IMR-90 (cell line): ENCODE measurements at regions not wholly inside any gene's neighbourhood (a gene's known extent, or its start where the extent isn't known, plus 50 kb on each side); places are given as distances from the start of the nearest gene placed in this dataset.
A peak's percentile ranks its signal among the peaks of the same experiment; 100 is the strongest.

Experiments
- ATAC-seq: fragments of 200-7000 bp; cut with Tn5 transposase; 2 replicates; pipeline ENCODE4 v1.9.1; 2020; ENCODE audit warnings: low read depth, mild to moderate bottlenecking, moderate library complexity
- BruUV-seq: library from RNA; stranded (reverse); fragments of 400-500 nt; replicated peaks from 2 replicates; lab custom pipeline; 2021; lab: Mats Ljungman, UMichigan
- CTCF ChIA-PET: fragments of 300-600 bp; formaldehyde crosslinking; extraction: SDS; loops from one replicate; lab custom pipeline; 2021; ENCODE audit warnings: antibody characterized with exemption; lab: Yijun Ruan, JAX
- POLR2A ChIA-PET: fragments of 300-600 bp; sonication (Branson Sonifier 250); formaldehyde crosslinking; loops from one replicate; lab custom pipeline; 2022; ENCODE audit warnings: antibody characterized with exemption; ENCODE audit not compliant: unreplicated experiment; lab: Charles Lee
- DNase-seq: peaks from one replicate; pipeline ENCODE4 v3.0.0; 2013
- H2AFZ ChIP-seq: replicated peaks from 2 replicates; pipeline ENCODE3; 2013; ENCODE audit warnings: low read length, mild to moderate bottlenecking; ENCODE audit not compliant: poor library complexity
- H2AK5ac ChIP-seq: 2 replicates; pipeline ENCODE4 v1.6.1; 2013; ENCODE audit warnings: low read depth, low read length, inconsistent platforms
- H2AK9ac ChIP-seq: replicated peaks from 2 replicates; pipeline ENCODE3; 2013; ENCODE audit warnings: mild to moderate bottlenecking, low read depth, low read length, moderate library complexity; ENCODE audit not compliant: poor library complexity
- H2BK120ac ChIP-seq: 2 replicates; pipeline ENCODE4 v1.6.1; 2013; ENCODE audit warnings: low read depth, low read length, inconsistent platforms
- H2BK15ac ChIP-seq: 3 replicates; pipeline ENCODE4 v1.6.1; 2013; ENCODE audit warnings: low read depth, low read length, inconsistent platforms
- H2BK20ac ChIP-seq: 2 replicates; pipeline ENCODE4 v1.6.1; 2013; ENCODE audit warnings: low read depth, mild to moderate bottlenecking, inconsistent platforms, low read length, moderate library complexity
- H2BK5ac ChIP-seq: 2 replicates; pipeline ENCODE4 v1.6.1; 2013; ENCODE audit warnings: mild to moderate bottlenecking, low read depth, low read length, inconsistent platforms; ENCODE audit not compliant: poor library complexity, severe bottlenecking
- H3K14ac ChIP-seq: replicated peaks from 2 replicates; pipeline ENCODE4 v1.6.1; 2013; ENCODE audit warnings: low read depth, low read length, inconsistent platforms
- H3K18ac ChIP-seq: 2 replicates; pipeline ENCODE4 v1.6.1; 2013; ENCODE audit warnings: low read depth, low read length, control low read depth
- H3K23ac ChIP-seq: 2 replicates; pipeline ENCODE4 v1.6.1; 2013; ENCODE audit warnings: low read depth, low read length, inconsistent platforms
- H3K27ac ChIP-seq: 2 replicates; pipeline ENCODE4 v1.5.1; 2013; ENCODE audit warnings: mild to moderate bottlenecking, control low read depth, low read length; ENCODE audit not compliant: insufficient read depth
- H3K27me3 ChIP-seq: 2 replicates; pipeline ENCODE4 v1.6.1; 2013; ENCODE audit warnings: low read length; ENCODE audit not compliant: control insufficient read depth, insufficient read depth
- H3K36me3 ChIP-seq: 2 replicates; pipeline ENCODE4 v1.6.1; 2013; ENCODE audit warnings: low read length, mixed read lengths; ENCODE audit not compliant: control insufficient read depth, insufficient read depth
- H3K4ac ChIP-seq: 2 replicates; pipeline ENCODE4 v1.6.1; 2013; ENCODE audit warnings: low read depth, low read length, inconsistent platforms
- H3K4me1 ChIP-seq: 2 replicates; pipeline ENCODE4 v1.6.1; 2013; ENCODE audit warnings: low read length, mixed read lengths; ENCODE audit not compliant: control insufficient read depth, insufficient read depth
- H3K4me2 ChIP-seq: 2 replicates; pipeline ENCODE4 v1.6.1; 2013; ENCODE audit warnings: low read depth, mild to moderate bottlenecking, control low read depth, low read length, moderate library complexity
- H3K4me3 ChIP-seq: 2 replicates; pipeline ENCODE4 v1.5.1; 2013; ENCODE audit warnings: low read depth, mild to moderate bottlenecking, control low read depth, low read length, moderate library complexity; ENCODE audit not compliant: insufficient read depth
- H3K56ac ChIP-seq: 2 replicates; pipeline ENCODE4 v1.6.1; 2013; ENCODE audit warnings: low read length, inconsistent platforms; ENCODE audit not compliant: insufficient read depth; ENCODE audit errors: extremely low read depth
- H3K79me1 ChIP-seq, 2 experiments: 2 replicates each; pipeline ENCODE4 v1.6.1; 2013; ENCODE audit warnings: low read length in 2 of 2, inconsistent platforms in 1 of 2, low read depth in 1 of 2
- H3K9ac ChIP-seq: 2 replicates; pipeline ENCODE4 v1.6.1; 2013; ENCODE audit warnings: low read depth, low read length, control low read depth
- H3K9me1 ChIP-seq: 2 replicates; pipeline ENCODE4 v1.6.1; 2013; ENCODE audit warnings: low read length, inconsistent platforms; ENCODE audit not compliant: insufficient read depth
- H3K9me3 ChIP-seq: 2 replicates; pipeline ENCODE4 v1.6.1; 2013; ENCODE audit warnings: low read length; ENCODE audit not compliant: control insufficient read depth, insufficient read depth
- H4K20me1 ChIP-seq: 2 replicates; pipeline ENCODE4 v1.6.1; 2013; ENCODE audit warnings: low read length, inconsistent platforms; ENCODE audit not compliant: insufficient read depth
- H4K5ac ChIP-seq: 2 replicates; pipeline ENCODE4 v1.6.1; 2013; ENCODE audit warnings: mild to moderate bottlenecking, low read depth, low read length, control low read depth
- H4K8ac ChIP-seq, 2 experiments: 2 replicates each; pipeline ENCODE4 v1.6.1; 2013; ENCODE audit warnings: low read depth in 2 of 2, low read length in 2 of 2, control low read depth in 1 of 2, inconsistent platforms in 1 of 2
- H4K91ac ChIP-seq: 2 replicates; pipeline ENCODE4 v1.6.1; 2013; ENCODE audit warnings: low read depth, low read length, inconsistent platforms; ENCODE audit not compliant: insufficient read depth
- BHLHE40 ChIP-seq: fragments of 150-350 bp; IDR thresholded peaks from 2 replicates; pipeline ENCODE4 v1.6.1; 2016; ENCODE audit warnings: mild to moderate bottlenecking, low read depth, low read length
- CEBPB ChIP-seq: IDR thresholded peaks from 2 replicates; pipeline ENCODE4 v1.6.1; 2012; ENCODE audit warnings: low read depth, low read length, improper control_type of control experiment
- MAFK ChIP-seq: IDR thresholded peaks from 2 replicates; pipeline ENCODE4 v1.6.1; 2012; ENCODE audit warnings: low read depth, low read length, improper control_type of control experiment
- POLR2A ChIP-seq: IDR thresholded peaks from 2 replicates; pipeline ENCODE4 v1.6.1; 2012; ENCODE audit warnings: mild to moderate bottlenecking, low read depth, low read length
- RAD21 ChIP-seq: IDR thresholded peaks from 2 replicates; pipeline ENCODE4 v1.6.1; 2012; ENCODE audit warnings: low read length, improper control_type of control experiment
- RCOR1 ChIP-seq: IDR thresholded peaks from 2 replicates; pipeline ENCODE4 v1.6.1; 2012; ENCODE audit warnings: mild to moderate bottlenecking, low read length, improper control_type of control experiment; ENCODE audit not compliant: insufficient replicate concordance
- RFX5 ChIP-seq: IDR thresholded peaks from 2 replicates; pipeline ENCODE4 v1.8.0; 2012; ENCODE audit warnings: low read depth, mild to moderate bottlenecking, low read length, moderate library complexity
- SMC3 ChIP-seq: fragments of 150-350 bp; IDR thresholded peaks from 2 replicates; pipeline ENCODE4 v1.6.1; 2016; ENCODE audit warnings: low read depth, mild to moderate bottlenecking, antibody characterized with exemption, low read length, moderate library complexity
- dilution Hi-C: fragments of 300-500 bp; cut with HindIII; formaldehyde crosslinking; loops from one replicate; pipeline ENCODE4 v1.14.3; 2018; ENCODE audit warnings: low sequenced_read_pairs; ENCODE audit not compliant: unreplicated experiment
- in situ Hi-C: fragments of 300-500 bp; cut with MboI; formaldehyde crosslinking; loops from 3 replicates; pipeline ENCODE4 v1.14.3; 2019; ENCODE audit warnings: low sequenced_read_pairs, inconsistent platforms, mixed read lengths
- intact Hi-C: fragments of 100-400 bp; cut with micrococcal nuclease; formaldehyde crosslinking; loops from 2 replicates; pipeline ENCODE4 v1.10.0; 2022
- TF ChIP-seq, protein P1 (sequence below): fragments of 150-350 bp; IDR thresholded peaks from 2 replicates; pipeline ENCODE4 v1.6.1; 2016; ENCODE audit warnings: low read depth, mild to moderate bottlenecking, low read length, moderate library complexity, borderline replicate concordance

DNA sequence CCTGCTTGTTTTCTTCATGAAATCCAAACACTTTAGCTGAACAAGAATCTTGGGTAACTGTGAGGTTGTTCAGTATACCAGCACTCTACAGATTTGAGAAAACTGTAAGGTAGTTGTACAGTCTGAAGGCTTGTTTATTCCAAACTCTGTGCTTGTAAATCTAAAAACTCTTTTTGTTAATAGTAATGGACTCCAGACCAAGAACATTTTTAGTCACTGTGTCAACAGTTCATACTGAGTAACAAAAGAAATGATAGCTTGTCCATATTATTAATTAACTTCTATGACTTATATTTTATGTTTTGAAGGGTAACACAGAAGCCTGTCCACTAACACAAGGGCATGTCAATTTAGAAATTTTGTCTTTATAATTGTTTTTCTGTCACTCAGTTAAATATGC is 72.2 kb upstream of the KYNU start:
- H2BK5ac ChIP-seq, result no peak overlapping the region
- no peak overlapping the region for H3K9ac ChIP-seq
- H3K56ac ChIP-seq, result no peak overlapping the region
- no peaks in the 10 kb centered on the region for H3K9me1 ChIP-seq
- H2AK5ac ChIP-seq, result no peak overlapping the region
- no peak overlapping the region for H4K91ac ChIP-seq
- H3K9me3 ChIP-seq, result no peaks in the 10 kb centered on the region
- H3K79me1 ChIP-seq, result no peaks in the 10 kb centered on the region
- TF ChIP-seq RFX5 (no peak), MAFK (no peak), POLR2A (no peak), CEBPB (no peak), RAD21 (no peak), RCOR1 (no peak), SMC3 (no peak), BHLHE40 (no peak)
- TF ChIP-seq, protein P1, sequence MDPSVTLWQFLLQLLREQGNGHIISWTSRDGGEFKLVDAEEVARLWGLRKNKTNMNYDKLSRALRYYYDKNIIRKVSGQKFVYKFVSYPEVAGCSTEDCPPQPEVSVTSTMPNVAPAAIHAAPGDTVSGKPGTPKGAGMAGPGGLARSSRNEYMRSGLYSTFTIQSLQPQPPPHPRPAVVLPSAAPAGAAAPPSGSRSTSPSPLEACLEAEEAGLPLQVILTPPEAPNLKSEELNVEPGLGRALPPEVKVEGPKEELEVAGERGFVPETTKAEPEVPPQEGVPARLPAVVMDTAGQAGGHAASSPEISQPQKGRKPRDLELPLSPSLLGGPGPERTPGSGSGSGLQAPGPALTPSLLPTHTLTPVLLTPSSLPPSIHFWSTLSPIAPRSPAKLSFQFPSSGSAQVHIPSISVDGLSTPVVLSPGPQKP, result no peak
- no peak overlapping the region for H3K14ac ChIP-seq
- ChIA-PET CTCF (no interaction called here), POLR2A (no interaction called here)
- H3K36me3 ChIP-seq, result no peaks in the 10 kb centered on the region
- ATAC-seq, result 0 out of 2 replicates have a peak, but pooled peaks have one; percentile 27
- H3K18ac ChIP-seq, result no peak overlapping the region
- H2BK20ac ChIP-seq, result no peak overlapping the region
- dilution Hi-C loops, result no loop called here
- intact Hi-C loops, result no loop called here
- H4K20me1 ChIP-seq, result no peaks in the 10 kb centered on the region
- H3K4me2 ChIP-seq, result no peak overlapping the region
- H3K27ac ChIP-seq, result no peak overlapping the region
- H2BK120ac ChIP-seq, result no peak overlapping the region
- no peak overlapping the region for H4K5ac ChIP-seq
- H2BK15ac ChIP-seq, result no peak overlapping the region
- no peak overlapping the region for H4K8ac ChIP-seq
- no peak overlapping the region for H2AK9ac ChIP-seq
- no TSS peak for BruUV-seq
- H3K4me1 ChIP-seq, result no peaks in the 10 kb centered on the region
- H2AFZ ChIP-seq, result no peak overlapping the region
- no peak overlapping the region for H3K4me3 ChIP-seq
- no peaks in the 10 kb centered on the region for H3K27me3 ChIP-seq
- DNase-seq, result no peak
- no peak overlapping the region for H3K23ac ChIP-seq
- no peak overlapping the region for H3K4ac ChIP-seq
- in situ Hi-C loops, result no loop called here
